B cell (primary cell): ENCODE measurements at regions not wholly inside any gene's neighbourhood (a gene's known extent, or its start where the extent isn't known, plus 50 kb on each side); places are given as distances from the start of the nearest gene placed in this dataset.

Source experiments
- ATAC-seq: fragments of 200-7000 bp; cut with Tn5 transposase; one replicate; pipeline ENCODE4 v1.10.0; 2021; ENCODE audit warnings: low read depth, mild to moderate bottlenecking, moderate number of reproducible peaks, moderate library complexity
- CTCF ChIA-PET: fragments of 350-600 bp; sonication (Branson Sonifier 250); formaldehyde crosslinking; loops from one replicate; lab custom pipeline; 2021; ENCODE audit warnings: antibody characterized with exemption, inconsistent platforms; lab: Charles Lee
- POLR2A ChIA-PET: fragments of 350-600 bp; sonication (Branson Sonifier 250); formaldehyde crosslinking; loops from one replicate; lab custom pipeline; 2021; ENCODE audit warnings: antibody characterized with exemption; lab: Charles Lee
- DNase-seq: peaks from one replicate; pipeline ENCODE4 v3.0.0; 2013
- H2AFZ ChIP-seq: 2 replicates; pipeline ENCODE4 v1.6.1; 2012; ENCODE audit warnings: mild to moderate bottlenecking, low read depth, low read length; ENCODE audit not compliant: insufficient read depth, poor library complexity, severe bottlenecking
- H3K27ac ChIP-seq, 2 donors: 1 replicate in 1 of 2; 2 replicates in 1 of 2; pipeline ENCODE4 v1.5.1; 2012 to 2013; ENCODE audit warnings: low read length in 2 of 2, mild to moderate bottlenecking in 2 of 2, moderate library complexity in 1 of 2
- H3K27me3 ChIP-seq, 4 experiments: fragments of 200-600 bp in 1 of 4; sonication (generic) in 1 of 4; replicated peaks in 1 of 4; 1 replicate in 2 of 4; 2 replicates in 2 of 4; pipeline versions ENCODE4 v1.6.1 to v1.7.0; 2013 to 2016; ENCODE audit warnings: low read length in 3 of 4, mild to moderate bottlenecking in 2 of 4, mixed read lengths in 1 of 4, moderate library complexity in 1 of 4; ENCODE audit not compliant: insufficient read depth in 4 of 4, control insufficient read depth in 3 of 4; ENCODE audit errors: control extremely low read depth in 1 of 4
- H3K36me3 ChIP-seq, 2 experiments: replicated peaks in 1 of 2; 1 replicate in 1 of 2; 2 replicates in 1 of 2; pipeline versions ENCODE4 v1.6.1 to v1.7.1; 2013; ENCODE audit warnings: low read length in 1 of 2; ENCODE audit not compliant: insufficient read depth in 2 of 2, control insufficient read depth in 1 of 2; ENCODE audit errors: control extremely low read depth in 1 of 2, extremely low read depth in 1 of 2
- H3K4me1 ChIP-seq, 2 donors: fragments of 200-600 bp in 1 of 2; sonication (generic) in 1 of 2; 1 replicate in 1 of 2; 2 replicates in 1 of 2; pipeline versions ENCODE4 v1.5.1 to v1.6.1; 2013 to 2017; ENCODE audit warnings: low read length in 2 of 2; ENCODE audit not compliant: control insufficient read depth in 2 of 2, insufficient read depth in 2 of 2
- H3K4me2 ChIP-seq: replicated peaks from 2 replicates; pipeline ENCODE3; 2012; ENCODE audit warnings: mild to moderate bottlenecking, low read depth, low read length; ENCODE audit not compliant: poor library complexity, severe bottlenecking
- H3K4me3 ChIP-seq, 5 experiments: fragments of 200-600 bp in 1 of 5; sonication (generic) in 1 of 5; 1 replicate in 3 of 5; 2 replicates in 2 of 5; pipeline versions ENCODE4 v1.5.1 to v1.7.0; 2011 to 2016; ENCODE audit warnings: low read length in 4 of 5, mild to moderate bottlenecking in 4 of 5, low read depth in 2 of 5, control low read depth in 1 of 5, moderate library complexity in 1 of 5; ENCODE audit not compliant: insufficient read depth in 1 of 5; ENCODE audit errors: control extremely low read depth in 1 of 5, extremely low read depth in 1 of 5
- H3K79me2 ChIP-seq: fragments of 200-600 bp; sonication (generic); one replicate; pipeline ENCODE4 v1.6.0; 2016; ENCODE audit warnings: low read length; ENCODE audit not compliant: control insufficient read depth, insufficient read depth
- H3K9ac ChIP-seq: fragments of 200-600 bp; sonication (generic); 2 replicates; pipeline ENCODE4 v1.6.1; 2017; ENCODE audit warnings: mild to moderate bottlenecking, low read length, moderate library complexity
- H3K9me3 ChIP-seq, 3 donors: one replicate each; pipeline versions ENCODE4 v1.6.1 to v1.7.1; 2013; ENCODE audit warnings: low read length in 2 of 3; ENCODE audit not compliant: control insufficient read depth in 2 of 3, insufficient read depth in 1 of 3; ENCODE audit errors: control extremely low read depth in 1 of 3
- H4K20me1 ChIP-seq: 2 replicates; pipeline ENCODE4 v1.6.0; 2012; ENCODE audit warnings: mild to moderate bottlenecking, low read length; ENCODE audit not compliant: insufficient read depth, control insufficient read depth, poor library complexity, severe bottlenecking
- H3K27ac Mint-ChIP-seq: one replicate; pipeline ENCODE4 v1.8.0; 2021; ENCODE audit warnings: mixed read lengths
- H3K27me3 Mint-ChIP-seq: one replicate; pipeline ENCODE4 v1.8.0; 2021; ENCODE audit warnings: mixed read lengths
- H3K4me1 Mint-ChIP-seq: one replicate; pipeline ENCODE4 v1.8.0; 2021; ENCODE audit warnings: mixed read lengths
- H3K4me3 Mint-ChIP-seq: one replicate; pipeline ENCODE4 v1.8.0; 2021; ENCODE audit warnings: mixed read lengths
- H3K9me3 Mint-ChIP-seq: one replicate; pipeline ENCODE4 v1.8.0; 2022; ENCODE audit warnings: mixed read lengths; ENCODE audit not compliant: insufficient read depth
- CTCF ChIP-seq: fragments of 200-600 bp; IDR thresholded peaks from one replicate; pipeline ENCODE4 v1.8.0; 2022; ENCODE audit warnings: antibody characterized with exemption, mild to moderate bottlenecking
- EZH2 ChIP-seq: IDR thresholded peaks from 2 replicates; pipeline ENCODE4 v1.6.1; 2012; ENCODE audit warnings: borderline replicate concordance, low read depth, mild to moderate bottlenecking, moderate library complexity, low read length; ENCODE audit not compliant: insufficient read depth, poor library complexity, severe bottlenecking
- WGBS: methylation state at CpG from one replicate; pipeline ENCODE4 v1.1.5; 2013; ENCODE audit warnings: missing lambda C conversion rate; ENCODE audit not compliant: insufficient coverage; 5-methylcytosine and 5-hydroxymethylcytosine counted together
- intact Hi-C: fragments of 100-400 bp; cut with micrococcal nuclease; formaldehyde crosslinking; loops from one replicate; pipeline ENCODE4 v1.10.0; 2022

DNA sequence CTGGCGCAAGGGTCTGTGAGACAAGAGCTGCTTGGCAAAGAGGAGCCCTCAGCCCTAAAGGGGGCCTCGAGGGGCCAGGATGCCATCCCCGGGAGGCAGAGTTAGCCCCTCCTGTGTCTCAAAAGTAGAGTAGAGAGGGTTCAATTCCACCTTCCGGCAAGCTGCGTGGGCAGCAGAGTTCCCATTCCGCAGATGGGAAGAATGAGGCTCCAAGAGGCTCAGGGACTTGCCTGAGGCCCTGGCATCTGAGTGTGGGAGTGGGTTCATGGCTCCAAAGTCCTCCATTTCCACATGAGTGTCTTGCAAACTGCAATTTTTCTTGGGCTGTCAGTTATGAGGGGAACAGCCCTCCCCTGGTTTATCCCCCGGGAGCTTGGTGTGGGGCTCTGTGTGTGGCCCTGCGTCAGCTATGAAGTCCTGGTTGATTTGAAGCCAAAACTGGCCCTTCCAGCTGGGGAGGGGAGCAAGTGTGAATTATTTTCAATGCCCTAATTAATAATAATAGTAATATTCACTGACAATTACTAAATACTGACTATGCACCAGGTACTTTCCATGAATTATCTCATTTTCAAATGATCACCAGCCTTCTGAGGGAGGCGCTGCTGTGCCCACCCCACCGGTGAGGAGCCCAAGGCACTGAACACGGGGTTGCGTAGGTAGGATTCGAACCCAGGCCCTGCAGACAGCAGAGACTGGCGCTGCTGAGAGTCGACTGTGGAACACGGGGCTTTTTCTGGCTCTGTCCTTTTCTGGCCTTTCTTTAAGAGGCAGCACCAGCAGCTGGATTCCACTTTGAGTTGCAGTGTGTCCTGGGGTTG, 153.0 kb upstream of the PTPN1 start:
- Mint-ChIP-seq H3K4me3 (no peak overlapping the region), H3K27ac (no peak overlapping the region), H3K4me1 (no peaks in the 10 kb centered on the region), H3K9me3 (no peaks in the 10 kb centered on the region), H3K27me3 (peaks cover 19% of the 10 kb centered on the region)
- ChIA-PET POLR2A (no interaction called here), CTCF (no interaction called here)
- intact Hi-C loops = no loop called here
- Histone ChIP-seq H2AFZ (no peak overlapping the region), H3K4me2 (no peak overlapping the region), H3K27ac (no peak overlapping the region), H3K79me2 (no peaks in the 10 kb centered on the region), H3K9me3 (peaks cover 0 to 7% (median 0%) of the 10 kb centered on the region in 3 donors), H3K4me3 (no peak overlapping the region), H3K9ac (no peak overlapping the region), H3K36me3 (no peaks in the 10 kb centered on the region), H3K4me1 (no peaks in the 10 kb centered on the region), H4K20me1 (no peaks in the 10 kb centered on the region), H3K27me3 (peaks cover 0 to 7% (median 0%) of the 10 kb centered on the region in 4 experiments)
- TF ChIP-seq CTCF (no peak), EZH2 (no peak)
- ATAC-seq (no peak), DNase-seq (no peak)
- 82% methylated on average over 14 of the region's 16 CpGs for WGBS

GRCh38 chr20:50357783-50358161, 152.4 kb upstream of the PTPN1 start:
- no peaks in the 10 kb centered on the region for H3K4me1 ChIP-seq
- DNase-seq (no peak), ATAC-seq (no peak)
- Mint-ChIP-seq H3K4me1 (no peaks in the 10 kb centered on the region), H3K27me3 (peaks cover 14% of the 10 kb centered on the region), H3K9me3 (no peaks in the 10 kb centered on the region), H3K27ac (no peak overlapping the region), H3K4me3 (no peak overlapping the region)
- H3K4me3 ChIP-seq = no peak overlapping the region
- no peak overlapping the region for H2AFZ ChIP-seq
- ChIA-PET CTCF (no interaction called here), POLR2A (no interaction called here)
- 60% methylated on average over 6 of the region's 6 CpGs for WGBS
- no peak overlapping the region for H3K9ac ChIP-seq
- no peaks in the 10 kb centered on the region for H3K79me2 ChIP-seq
- no peak overlapping the region for H3K27ac ChIP-seq
- H3K9me3 ChIP-seq = peaks cover 0 to 7% (median 0%) of the 10 kb centered on the region in 3 donors
- H3K4me2 ChIP-seq = no peak overlapping the region
- peaks cover 0 to 7% (median 0%) of the 10 kb centered on the region in 4 experiments for H3K27me3 ChIP-seq
- H4K20me1 ChIP-seq = no peaks in the 10 kb centered on the region
- no peak for TF ChIP-seq EZH2
- TF ChIP-seq CTCF = no peak
- no peaks in the 10 kb centered on the region for H3K36me3 ChIP-seq
- intact Hi-C loops = no loop called here
